ENCODE measurements at regions not wholly inside any gene's neighbourhood (a gene's known extent, or its start where the extent isn't known, plus 50 kb on each side); places are given as distances from the start of the nearest gene placed in this dataset.
"Not testable (repeated sequence)": the region's sequence is repeated elsewhere in the genome, so short reads cannot be mapped to it uniquely, and the experiment has no call there.

DNA sequence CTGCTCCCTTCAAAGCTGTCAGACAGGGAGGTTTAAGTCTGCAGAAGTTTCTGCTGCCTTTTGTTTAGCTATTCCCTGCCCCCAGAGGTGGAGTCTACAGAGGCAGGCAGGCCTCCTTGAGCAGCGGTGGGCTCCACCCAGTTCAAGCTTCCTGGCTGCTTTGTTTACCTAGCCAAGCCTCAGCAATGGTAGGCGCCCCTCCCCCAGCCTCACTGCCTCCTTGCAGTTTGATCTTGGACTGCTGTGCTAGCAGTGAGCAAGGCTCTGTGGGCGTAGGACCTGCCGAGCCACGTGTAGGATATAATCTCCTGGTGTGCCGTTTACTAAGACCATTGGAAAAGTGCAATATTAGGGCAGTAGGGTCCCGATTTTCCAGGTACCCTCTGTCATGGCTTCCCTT lies 707.1 kb upstream of the POM121L12 start:
- TF ChIP-seq, protein P1, sequence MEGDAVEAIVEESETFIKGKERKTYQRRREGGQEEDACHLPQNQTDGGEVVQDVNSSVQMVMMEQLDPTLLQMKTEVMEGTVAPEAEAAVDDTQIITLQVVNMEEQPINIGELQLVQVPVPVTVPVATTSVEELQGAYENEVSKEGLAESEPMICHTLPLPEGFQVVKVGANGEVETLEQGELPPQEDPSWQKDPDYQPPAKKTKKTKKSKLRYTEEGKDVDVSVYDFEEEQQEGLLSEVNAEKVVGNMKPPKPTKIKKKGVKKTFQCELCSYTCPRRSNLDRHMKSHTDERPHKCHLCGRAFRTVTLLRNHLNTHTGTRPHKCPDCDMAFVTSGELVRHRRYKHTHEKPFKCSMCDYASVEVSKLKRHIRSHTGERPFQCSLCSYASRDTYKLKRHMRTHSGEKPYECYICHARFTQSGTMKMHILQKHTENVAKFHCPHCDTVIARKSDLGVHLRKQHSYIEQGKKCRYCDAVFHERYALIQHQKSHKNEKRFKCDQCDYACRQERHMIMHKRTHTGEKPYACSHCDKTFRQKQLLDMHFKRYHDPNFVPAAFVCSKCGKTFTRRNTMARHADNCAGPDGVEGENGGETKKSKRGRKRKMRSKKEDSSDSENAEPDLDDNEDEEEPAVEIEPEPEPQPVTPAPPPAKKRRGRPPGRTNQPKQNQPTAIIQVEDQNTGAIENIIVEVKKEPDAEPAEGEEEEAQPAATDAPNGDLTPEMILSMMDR (IDR thresholded peaks at IDR 0.05), result not testable (repeated sequence)
- TF ChIP-seq EZH2phosphoT487, EZH2 (IDR thresholded peaks at IDR 0.05): not testable (repeated sequence)

Measured in neural progenitor cell (in vitro differentiated cells).